CD4-positive, alpha-beta T cell treated with Interleukin-15 for 1 hour (primary cell): ENCODE measurements at regions not wholly inside any gene's neighbourhood (a gene's known extent, or its start where the extent isn't known, plus 50 kb on each side); places are given as distances from the start of the nearest gene placed in this dataset.

Experiments used
- DNase-seq: peaks from one replicate; pipeline ENCODE4 v3.0.0-alpha.2; 2020

DNA sequence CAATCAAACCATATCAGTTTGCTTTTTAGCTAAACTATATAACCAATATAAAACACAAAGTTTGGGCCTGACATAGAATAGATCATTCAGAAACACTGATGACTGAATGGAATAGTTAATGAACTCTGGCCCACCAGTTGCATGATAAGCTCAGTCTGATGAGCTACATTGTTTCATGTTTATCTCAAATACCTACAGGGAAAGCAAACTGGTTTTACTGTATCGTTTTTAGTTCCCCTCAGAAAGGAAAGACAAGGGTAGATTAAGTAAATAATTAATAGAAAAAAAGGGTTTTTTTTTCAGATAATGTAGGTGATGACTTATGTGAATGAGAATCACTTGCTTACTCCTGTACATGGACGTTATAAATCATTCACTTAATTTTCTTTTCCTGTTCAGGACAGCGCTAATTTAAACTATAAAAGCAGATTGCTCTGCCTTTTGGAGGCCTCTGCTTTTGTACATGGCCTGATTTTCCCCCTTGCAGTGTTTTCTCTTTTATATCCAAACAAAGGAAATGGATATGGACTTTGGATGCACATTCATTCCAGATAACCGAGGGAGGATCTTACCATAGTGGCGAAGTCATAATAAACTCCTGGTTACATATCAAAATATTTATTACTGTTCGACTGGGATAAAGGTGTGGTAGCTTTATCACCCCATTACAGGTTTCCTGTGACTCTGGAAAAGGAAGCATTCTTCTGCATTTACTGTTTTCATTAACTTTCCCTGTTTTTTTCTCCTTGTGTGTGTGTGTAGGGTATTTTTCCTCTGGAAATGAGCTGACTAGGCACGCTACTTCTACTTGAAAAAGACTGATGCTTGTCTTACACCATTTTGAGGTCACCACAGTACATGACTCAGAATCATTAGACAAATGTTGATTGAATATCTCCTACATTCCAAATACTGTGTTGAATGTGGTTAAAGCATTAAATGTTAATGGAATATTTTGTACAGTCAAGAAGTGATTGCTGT lies 373.1 kb upstream of the HS3ST1 start:
- no peak for DNase-seq

DNA sequence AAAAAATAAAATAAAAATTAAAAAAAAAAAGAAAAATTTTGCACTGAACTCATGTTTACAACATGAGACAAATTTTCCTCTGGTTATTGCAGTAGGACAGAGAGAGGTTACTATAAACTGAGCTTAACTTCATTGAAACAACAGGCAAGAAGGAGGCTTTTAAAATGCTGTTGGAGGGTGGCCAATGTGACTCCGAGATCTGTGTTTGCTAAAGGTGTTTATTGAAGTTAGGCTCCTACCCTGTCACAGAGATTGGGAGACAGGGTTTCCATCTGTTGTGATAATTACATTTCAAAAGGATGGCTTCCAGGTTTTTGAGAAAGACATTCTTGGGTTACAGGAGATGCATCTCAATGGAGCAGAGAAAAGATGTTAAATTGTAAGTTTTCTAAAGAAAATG lies 370.5 kb upstream of the HS3ST1 start:
- no peak for DNase-seq

DNA sequence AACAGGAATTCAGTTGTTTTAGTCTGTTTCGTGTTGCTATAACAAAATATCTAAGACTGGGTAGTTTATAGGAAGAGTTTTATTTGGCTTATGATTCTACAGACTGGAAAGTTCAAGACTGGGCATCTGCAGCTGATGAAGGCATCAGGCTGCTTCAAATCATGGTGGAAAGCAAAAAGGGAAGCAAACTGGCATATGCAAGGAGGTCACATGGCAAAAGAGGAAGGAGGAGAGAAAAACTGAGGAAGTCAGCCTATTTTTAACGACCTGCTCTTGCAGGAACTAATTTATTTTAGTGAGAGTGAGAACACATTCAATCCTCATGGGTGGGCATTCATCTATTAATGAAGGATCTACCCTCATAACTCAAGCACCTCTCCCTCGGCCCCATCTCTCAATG lies 363.1 kb upstream of the HS3ST1 start:
- DNase-seq: no peak

DNA sequence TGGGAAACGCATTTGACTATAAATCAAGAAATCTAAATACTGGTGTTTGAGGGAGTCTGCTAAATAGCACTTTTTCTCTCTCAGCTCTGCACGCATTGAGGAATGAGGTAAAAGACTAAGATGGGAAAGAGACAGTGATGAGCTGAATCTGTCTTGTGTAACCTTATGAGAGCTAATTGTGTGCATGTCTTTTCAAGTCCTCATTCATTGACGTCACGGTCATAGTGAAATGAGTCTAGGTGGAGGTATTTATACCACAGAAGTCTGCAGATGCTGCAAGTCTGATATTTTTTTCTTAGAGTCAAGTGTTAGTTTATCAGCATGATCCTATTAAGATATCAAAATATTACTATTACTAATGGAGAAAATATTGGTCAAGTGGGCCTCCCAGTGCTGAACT lies 361.5 kb upstream of the HS3ST1 start:
- DNase-seq: no peak

DNA sequence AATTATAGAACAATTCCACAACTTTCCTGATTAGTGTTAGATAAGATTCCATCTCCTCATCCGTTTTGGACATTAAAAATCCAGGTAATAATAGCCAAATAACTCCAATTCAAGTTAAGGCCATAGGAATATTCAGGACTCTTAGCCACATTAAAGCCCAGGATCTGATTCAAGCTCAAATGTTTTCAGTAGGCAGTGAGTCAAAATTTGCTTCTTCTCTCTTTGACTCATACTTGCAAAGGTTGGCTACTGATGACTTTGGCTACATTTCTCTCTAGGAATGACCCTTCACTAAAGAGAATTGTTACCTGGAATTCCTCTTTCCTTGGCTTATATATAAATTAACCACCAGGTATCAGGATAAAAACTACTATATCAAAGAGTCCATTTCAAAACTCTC lies 354.9 kb upstream of the HS3ST1 start:
- no peak for DNase-seq

DNA sequence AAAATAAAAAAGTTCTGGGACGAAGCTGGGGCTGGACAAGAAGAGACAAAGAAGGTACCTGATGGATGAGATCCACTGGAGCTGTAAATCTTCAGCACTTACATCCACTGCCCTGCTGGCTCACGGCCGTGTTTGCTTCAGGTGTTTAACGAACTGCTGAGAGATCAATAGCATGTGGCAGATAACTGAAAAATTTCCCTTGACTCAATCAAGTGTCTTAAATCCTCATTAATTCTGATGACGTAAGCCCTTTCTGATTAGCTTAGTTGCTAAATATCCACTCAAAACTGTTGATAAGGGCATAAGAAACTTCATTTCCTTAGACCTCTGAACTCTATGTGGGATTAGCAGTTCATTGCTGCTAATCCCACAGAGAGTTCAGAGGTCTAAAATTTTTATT lies 354.2 kb upstream of the HS3ST1 start:
- DNase-seq: no peak

DNA sequence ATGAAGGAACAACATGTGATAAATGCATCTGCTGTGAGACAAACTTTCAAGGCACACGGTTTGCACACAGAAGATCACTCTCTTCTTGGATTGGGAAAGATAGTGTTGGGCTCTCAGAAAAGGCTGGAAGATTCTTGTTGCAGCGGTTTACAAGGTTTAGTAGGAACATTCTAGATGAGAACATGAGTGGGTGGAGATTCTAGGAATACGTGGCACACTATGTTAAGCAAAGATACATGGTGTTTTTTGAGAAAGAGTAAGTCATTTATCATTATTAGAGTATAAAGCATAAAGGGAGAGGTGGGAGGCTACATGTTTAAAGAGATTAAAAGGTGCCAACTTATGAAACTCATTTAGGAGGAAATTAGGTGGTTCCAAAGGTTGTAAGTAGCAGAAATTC lies 348.8 kb upstream of the HS3ST1 start:
- no peak for DNase-seq

DNA sequence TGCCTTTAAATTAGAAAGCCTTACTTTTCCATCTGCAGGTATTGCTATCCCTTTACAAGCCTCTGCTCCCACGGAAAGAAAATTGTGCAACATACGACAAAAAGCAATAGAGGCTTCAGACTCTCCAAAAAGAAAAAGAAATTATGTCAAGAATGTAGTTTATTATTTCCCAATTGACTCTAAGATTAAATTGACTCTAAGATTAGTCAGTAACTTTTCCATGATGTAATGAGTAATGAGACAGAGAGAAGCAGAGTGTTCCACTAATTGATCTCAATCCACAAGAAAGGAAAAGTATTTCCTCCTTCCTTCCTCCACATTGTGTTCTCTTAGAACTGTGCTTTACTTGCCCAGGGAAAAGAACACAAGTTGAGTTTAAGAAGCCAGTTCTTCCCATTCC lies 345.7 kb upstream of the HS3ST1 start:
- no peak for DNase-seq

DNA sequence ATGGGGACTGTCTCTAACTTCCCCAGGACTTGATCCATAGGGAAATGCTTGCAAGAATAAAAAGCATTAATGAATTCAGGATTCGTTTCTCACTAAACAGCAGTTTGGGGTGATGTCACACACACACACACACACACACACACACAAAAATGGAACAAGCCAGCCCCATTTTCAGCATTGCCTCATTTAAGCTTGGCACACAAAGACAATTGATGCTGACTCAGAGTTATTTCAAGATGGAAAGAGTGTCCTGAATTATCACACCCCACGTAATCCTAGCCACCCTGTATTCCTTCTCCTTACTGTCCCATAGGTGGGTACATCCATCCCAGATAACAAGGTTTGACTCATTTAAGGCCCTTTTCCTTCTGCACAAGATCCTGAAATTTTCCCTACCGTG lies 345.1 kb upstream of the HS3ST1 start:
- no peak for DNase-seq

DNA sequence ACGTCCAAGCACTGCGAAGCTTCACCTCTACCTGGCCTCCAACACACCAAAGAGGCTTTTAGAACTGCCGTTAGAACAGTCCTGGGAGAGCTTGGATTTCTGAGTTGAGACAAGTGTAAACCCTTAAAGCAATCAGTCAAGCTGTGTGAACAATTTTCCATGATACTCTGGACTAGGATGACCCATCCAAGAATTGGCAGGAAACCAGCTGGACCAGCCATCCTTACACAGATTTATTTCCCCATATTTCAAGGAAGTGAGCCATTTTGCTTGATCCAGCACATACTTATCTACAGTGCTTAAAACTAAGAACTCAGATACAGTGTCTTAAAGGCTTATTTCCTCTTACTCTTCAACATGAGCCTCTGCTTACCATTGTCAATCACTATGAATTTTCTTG lies 340.7 kb upstream of the HS3ST1 start:
- DNase-seq: no peak

DNA sequence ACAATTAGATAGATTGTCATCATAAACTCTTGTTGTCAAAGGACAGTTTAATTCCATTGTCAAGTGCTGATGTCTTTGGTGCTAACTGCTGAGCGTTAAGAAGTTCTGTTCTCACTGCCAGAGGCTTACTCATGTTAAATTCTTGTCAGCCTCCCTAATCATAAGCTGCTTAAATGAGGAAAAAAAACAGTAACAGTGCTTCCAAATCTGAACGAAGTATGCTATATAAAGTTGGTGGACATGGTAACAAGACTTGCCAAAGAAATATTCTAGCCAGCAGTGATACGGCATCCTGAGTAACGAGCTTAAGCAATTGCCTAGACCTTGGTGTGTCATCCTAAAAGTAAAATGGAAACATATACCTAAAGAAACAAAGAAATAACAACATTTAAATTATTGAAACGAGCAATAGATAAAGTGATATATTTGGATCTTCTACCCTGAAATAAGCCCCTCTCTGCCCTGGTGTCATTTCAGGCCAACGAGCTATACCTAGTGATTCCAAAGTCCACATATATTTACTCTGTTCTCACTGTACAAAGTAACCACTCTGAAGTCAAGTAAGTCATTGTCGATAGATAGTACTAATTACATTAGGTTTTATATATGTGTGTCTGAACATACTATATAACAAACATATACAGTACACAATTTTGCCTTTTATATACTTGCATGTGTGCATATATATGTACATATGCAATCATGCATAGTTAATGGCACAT lies 339.7 kb upstream of the HS3ST1 start:
- no peak for DNase-seq

DNA sequence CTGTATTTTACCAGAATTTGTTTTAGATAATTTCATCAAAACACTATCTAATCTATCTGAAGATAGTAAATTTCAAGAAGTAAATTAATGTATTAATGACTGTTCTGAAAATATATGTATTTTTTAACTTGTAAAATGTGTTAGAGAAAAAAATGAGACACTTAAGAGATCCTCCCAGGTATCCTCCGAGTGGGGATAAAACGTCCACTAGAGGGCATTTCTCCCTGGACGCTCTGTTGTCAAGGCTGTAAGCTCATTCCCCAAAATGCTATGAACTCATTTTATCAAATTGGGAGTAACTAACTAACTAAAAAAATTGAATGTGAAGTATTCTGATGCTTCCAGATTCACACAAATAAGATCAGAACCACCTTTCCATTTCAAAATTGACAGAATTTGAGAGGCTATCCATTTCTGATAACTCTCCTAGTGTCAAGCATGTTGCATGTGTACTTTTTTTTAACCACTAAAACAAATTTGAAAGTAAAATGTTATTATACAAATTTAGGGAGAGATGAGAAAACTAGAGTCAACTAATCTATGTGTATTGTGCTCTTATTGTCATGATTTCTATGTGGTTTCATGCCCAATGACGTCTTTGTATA lies 337.3 kb upstream of the HS3ST1 start:
- DNase-seq: no peak

DNA sequence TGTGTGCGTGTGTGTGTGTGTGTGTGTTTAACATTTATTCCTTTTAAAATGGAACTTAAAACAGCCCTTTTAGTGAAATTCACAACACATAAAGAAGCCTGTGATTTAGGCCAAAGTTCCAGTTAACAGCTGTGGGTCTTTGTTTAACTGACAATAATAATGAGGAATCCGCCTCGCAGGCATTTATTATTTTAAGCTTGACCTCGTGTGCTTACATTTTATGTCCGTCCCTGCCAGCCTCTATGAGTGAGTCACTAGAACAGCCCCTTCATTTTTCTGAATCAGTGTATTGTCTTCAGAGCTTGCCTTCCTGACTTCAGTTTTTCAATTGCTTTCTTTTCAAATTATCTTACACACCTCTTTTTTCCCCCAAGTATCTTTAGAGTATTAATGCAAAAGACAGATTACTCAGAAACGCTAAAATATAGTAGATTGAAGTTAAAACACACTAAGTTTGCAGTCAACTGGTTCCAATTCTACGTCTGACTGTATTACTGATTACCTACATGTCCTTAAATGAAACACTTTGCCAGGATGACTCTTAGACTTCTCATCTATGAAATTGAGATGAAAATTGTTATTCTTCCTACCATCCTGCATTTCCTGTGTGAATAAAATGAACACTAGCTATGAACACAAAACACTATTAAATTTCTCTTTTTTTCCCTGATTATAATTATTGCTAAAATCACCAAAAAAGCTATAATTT lies 319.6 kb upstream of the HS3ST1 start:
- DNase-seq: no peak

DNA sequence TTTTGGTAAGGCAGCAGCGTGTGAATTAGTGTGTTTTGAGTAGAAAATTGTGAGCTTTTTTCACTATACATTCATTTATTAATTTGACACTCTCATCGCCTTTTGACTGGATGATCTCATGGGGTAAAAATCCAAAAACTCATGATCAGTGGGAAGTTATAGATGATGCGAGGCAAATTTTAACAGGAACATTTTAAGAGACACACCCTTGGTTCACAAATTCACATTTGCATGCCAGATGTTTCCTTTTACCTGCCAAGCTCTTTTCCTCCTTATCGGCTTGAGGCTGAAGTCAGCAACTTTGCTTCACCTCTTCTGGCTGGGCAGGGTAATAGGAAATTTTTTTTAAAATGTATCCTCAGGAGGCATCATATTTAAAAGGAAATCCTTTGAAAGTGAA lies 318.0 kb upstream of the HS3ST1 start:
- no peak for DNase-seq

DNA sequence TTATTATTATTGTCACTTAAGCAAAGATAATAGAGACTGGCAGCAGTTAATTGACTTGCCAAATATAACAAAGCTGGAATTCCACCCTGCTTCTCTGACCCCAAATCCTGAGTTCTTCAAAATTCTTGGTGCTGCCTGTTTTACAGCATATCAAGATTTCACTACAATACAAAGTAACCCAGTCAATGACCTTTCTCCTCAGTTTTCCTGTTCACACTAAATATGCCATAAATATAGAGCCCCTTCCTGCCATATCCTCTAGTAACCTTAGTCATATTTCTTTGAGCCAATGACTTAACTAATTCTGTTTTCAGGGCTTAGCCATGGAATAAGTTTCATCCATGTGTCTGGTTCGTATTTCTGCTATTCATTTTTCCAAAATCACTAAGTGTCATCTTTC lies 315.3 kb upstream of the HS3ST1 start:
- no peak for DNase-seq

DNA sequence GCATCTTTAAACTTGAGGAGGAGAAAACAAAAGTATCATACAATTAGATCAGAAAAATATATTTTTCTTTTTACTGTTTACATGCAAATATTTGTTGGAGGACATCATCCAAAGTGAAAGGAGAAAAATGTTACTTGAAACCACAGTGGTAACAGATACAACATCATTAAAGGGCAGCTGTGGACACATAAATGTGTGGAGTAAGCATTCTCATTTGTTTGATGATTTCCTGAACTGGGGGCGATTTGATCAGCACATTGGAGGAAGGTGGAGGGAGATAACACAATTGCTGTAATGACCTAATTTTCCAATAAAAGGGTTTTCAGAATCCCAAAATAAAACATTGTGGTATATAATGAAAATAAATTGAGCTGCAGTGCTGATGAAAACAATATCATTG lies 314.5 kb upstream of the HS3ST1 start:
- DNase-seq: no peak

DNA sequence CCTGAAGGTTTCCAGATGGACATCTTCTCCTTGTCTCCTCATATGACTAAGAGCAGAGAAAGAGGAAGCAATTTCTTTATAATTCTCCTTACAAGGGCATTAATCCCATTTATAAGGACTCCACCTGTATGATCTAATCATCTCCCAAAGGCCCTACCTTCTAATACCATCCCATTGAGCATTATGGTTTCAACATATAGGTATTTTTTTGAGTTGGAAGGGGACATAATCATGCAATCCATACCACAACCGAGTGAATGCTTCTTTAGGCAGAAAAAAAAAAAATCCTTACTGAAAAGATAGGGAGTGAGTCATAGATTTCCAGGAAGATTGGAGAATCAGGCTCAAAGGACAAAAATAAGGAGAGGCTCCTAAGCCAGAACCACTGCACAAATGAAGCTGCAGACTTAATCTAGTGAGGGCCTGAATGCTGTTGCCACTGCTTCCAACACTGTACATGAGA lies 312.5 kb upstream of the HS3ST1 start:
- no peak for DNase-seq

DNA sequence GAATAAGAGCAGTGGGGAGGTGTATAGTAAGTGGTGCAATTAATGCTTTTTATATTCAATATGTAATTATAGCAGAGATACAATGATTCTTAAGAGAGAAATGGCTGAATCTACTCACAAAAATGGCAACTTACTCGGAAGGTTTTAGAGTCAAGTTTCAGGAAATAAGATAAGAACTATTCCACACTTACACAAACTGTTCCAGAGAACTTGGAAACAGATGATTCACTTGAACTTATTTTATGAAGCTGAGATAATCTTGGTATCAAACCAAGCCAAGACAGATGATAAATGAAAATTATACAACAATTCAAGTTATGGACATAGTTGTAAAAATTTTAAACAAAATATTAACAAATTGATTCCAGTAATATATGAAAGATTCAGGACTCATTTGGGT lies 311.3 kb upstream of the HS3ST1 start:
- DNase-seq: no peak

DNA sequence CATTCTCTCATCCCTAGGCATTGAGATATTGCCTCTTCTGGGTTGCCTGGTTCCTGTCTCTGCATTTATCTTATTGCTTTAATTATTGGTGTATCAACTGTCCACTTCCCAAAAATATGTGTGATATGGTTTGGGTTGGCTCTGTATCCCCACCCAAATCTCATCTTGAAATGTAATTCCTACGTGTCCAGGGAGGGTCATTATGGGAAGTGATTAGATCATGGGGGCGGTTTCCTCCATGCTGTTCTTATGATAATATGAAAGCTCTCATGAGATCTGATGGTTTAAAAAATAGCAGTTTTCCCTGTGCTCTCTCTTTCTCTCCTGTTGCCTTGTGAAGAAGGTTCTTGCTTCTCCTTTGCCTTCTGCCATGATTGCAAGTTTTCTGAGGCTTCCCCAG lies 308.3 kb upstream of the HS3ST1 start:
- DNase-seq: no peak

DNA sequence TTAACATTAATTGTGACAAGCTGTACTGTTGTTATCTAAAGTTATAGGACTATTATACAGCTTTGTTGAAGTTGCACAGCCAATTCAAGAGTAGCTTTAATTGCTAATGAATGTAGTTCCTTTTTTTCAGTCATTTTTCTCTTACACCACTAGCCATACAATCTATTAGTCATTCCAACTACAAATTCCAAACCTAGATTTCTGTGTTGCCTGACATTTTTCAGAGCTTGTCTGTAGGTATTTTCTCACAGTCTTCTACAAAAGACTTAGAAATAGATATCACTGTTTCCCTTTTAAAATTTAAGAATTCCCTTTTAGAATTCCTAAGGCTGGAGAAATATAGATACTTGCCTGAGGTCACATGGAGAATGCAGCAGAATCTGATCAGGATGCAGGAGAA lies 307.0 kb upstream of the HS3ST1 start:
- DNase-seq: no peak

DNA sequence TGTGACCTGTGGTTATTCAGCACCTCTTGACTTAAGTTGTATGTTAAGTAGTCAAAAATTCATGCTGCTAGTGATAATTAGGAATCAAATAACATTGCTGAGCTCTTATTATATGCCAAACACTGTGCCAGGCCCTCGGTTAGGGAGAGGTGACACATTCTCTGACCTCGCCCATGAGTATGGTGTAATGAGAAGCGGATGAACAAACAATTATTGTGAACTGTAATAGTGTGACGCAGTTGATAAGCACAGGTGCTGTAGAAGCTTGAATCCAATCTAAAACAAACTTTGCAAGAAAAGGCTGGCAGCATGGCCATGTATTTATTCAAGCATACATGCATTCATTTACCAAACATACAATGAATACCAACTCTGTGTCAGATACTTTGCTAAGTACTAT lies 303.5 kb upstream of the HS3ST1 start:
- DNase-seq: no peak

DNA sequence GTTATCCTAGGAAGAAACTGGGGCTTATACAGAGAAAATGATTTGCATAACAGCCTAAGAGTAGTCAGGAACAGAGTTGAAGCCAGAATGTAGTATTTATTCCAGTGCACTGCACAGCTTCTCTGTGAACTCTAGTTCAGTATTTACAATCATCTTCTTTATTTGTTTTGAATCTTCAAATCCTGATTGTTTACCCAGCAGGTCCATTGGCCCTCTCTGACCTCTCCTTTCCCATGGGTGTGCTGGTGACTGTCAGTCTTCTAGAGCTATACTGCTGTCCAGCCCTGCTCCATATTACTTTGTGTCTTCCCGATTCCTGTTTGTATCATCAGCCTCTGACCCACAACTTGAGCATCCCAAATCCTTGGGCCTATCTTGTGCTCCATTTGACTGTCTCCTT lies 301.9 kb upstream of the HS3ST1 start:
- DNase-seq: no peak

DNA sequence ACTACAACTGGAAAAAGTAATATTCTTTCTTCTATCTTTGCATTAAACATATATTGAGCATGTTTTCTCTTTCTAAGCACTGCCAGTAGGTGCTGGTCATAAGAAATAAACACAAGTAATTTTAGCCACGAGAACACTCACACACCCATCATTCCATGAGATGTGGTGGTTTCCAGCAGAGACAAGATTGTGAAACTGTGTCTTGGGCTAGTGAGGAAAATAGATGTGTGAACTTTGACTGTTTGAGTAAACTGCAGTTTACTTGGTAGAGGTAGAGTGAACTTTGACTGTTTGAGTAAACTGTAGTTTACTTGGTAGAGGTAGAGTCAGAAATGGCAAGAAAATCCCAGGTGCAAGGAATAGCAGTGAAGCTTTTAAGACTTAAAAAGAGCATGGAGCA lies 300.9 kb upstream of the HS3ST1 start:
- no peak for DNase-seq
